Uterus (tissue), 2 donors: ENCODE measurements at regions not wholly inside any gene's neighbourhood (a gene's known extent, or its start where the extent isn't known, plus 50 kb on each side); places are given as distances from the start of the nearest gene placed in this dataset.

Experiments
- POLR2A ChIP-seq, 2 donors: fragments of 450-650 bp; IDR thresholded peaks; one replicate each; pipeline ENCODE4 v1.6.1; 2016; ENCODE audit warnings: antibody characterized with exemption in 2 of 2, mild to moderate bottlenecking in 1 of 2, moderate library complexity in 1 of 2
- TF ChIP-seq, protein P1 (sequence below), 4 experiments: fragments of 200-600 bp in 2 of 4; fragments of 450-650 bp in 2 of 4; sonication (generic) in 2 of 4; IDR thresholded peaks; one replicate each; pipeline ENCODE4 v1.5.1; 2016 to 2019; ENCODE audit warnings: antibody characterized with exemption in 4 of 4, mild to moderate bottlenecking in 2 of 4, moderate library complexity in 1 of 4

DNA sequence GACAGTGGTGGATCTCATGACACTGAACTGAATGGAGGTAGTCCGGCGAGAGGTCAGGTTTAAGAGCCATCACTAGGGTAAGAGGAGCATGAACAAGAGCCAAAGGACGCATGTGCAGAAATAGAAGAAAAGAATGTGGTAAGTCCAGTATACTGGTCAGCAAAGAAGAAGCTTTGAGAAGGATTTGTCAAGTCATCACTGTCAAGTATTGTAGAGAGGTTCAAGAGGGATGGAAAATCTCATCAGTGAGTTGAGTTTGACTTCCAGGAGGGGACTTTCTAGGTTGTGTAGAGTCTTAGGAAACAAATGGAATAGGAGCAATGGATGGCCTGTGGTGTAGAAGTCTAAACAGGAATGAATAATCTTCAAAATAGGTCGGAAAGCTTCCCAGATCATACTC is 161.8 kb downstream of the BTBD3 start:
- TF ChIP-seq, protein P1, sequence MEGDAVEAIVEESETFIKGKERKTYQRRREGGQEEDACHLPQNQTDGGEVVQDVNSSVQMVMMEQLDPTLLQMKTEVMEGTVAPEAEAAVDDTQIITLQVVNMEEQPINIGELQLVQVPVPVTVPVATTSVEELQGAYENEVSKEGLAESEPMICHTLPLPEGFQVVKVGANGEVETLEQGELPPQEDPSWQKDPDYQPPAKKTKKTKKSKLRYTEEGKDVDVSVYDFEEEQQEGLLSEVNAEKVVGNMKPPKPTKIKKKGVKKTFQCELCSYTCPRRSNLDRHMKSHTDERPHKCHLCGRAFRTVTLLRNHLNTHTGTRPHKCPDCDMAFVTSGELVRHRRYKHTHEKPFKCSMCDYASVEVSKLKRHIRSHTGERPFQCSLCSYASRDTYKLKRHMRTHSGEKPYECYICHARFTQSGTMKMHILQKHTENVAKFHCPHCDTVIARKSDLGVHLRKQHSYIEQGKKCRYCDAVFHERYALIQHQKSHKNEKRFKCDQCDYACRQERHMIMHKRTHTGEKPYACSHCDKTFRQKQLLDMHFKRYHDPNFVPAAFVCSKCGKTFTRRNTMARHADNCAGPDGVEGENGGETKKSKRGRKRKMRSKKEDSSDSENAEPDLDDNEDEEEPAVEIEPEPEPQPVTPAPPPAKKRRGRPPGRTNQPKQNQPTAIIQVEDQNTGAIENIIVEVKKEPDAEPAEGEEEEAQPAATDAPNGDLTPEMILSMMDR (IDR thresholded peaks at IDR 0.05): no peak
- TF ChIP-seq POLR2A (IDR thresholded peaks at IDR 0.05): no peak
